ENCODE measurements at regions not wholly inside any gene's neighbourhood (a gene's known extent, or its start where the extent isn't known, plus 50 kb on each side); places are given as distances from the start of the nearest gene placed in this dataset.

DNA sequence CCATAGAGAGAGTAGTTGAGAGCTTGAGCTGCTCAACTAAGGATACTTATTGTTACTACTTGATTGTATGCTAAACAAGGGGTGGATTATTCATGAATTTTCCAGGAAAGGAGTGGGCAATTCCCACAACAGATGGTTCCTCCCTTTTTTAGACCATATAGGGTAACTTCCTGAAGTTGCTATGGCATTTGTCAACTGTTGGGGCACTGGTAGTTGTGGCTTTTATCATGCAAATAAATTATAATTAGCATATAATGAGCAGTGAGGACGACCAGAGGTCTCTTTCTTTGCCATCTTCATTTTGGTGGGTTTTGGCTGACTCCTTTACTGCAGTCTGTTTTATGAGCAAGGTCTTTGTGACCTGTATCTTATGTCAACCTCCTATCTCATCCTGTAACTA, 1403.5 kb upstream of the PABPC4L start:
- H3K4me3 ChIP-seq (replicated peaks; ENCODE audit: low read depth, low read length), result no peak overlapping the region
- DNase-seq (ENCODE audit: extremely low read depth, low read depth), result no peak
- TF ChIP-seq CTCF (IDR thresholded peaks at IDR 0.05; ENCODE audit: low read depth, low read length, missing control alignments), result no peak

GRCh38 chr4:135604531-135604930, 1402.9 kb upstream of the PABPC4L start:
- no peak for DNase-seq (ENCODE audit: extremely low read depth, low read depth)

DNA sequence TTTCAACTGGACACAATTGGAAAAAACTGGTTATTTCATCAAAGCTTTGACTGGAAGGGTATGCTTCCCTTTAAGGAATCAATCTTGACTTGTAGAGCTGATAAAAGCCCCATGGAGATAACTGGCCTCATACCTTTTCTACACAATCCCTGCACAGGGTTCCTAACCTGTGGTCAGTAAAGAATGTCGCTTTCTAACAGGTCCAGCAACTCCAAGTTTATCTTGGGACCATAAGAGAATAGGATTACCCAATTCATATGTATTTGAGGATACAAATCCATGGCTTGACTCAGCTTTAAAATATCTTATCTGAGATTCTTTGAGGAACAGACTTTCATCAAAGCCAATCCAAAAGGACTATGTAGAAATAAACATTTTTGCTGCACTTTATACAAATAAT, 1399.8 kb upstream of the PABPC4L start:
- no peak for DNase-seq (ENCODE audit: extremely low read depth, low read depth)
- no peak for TF ChIP-seq CTCF (IDR thresholded peaks at IDR 0.05; ENCODE audit: low read depth, low read length, missing control alignments)
- H3K4me3 ChIP-seq (replicated peaks; ENCODE audit: low read depth, low read length), result no peak overlapping the region

More at GRCh38 chr4:135604531-135604930, 1402.9 kb upstream of the PABPC4L start:
- no peak overlapping the region for H3K4me3 ChIP-seq (replicated peaks; ENCODE audit: low read depth, low read length)
- TF ChIP-seq CTCF (IDR thresholded peaks at IDR 0.05; ENCODE audit: low read depth, low read length, missing control alignments), result no peak

DNA sequence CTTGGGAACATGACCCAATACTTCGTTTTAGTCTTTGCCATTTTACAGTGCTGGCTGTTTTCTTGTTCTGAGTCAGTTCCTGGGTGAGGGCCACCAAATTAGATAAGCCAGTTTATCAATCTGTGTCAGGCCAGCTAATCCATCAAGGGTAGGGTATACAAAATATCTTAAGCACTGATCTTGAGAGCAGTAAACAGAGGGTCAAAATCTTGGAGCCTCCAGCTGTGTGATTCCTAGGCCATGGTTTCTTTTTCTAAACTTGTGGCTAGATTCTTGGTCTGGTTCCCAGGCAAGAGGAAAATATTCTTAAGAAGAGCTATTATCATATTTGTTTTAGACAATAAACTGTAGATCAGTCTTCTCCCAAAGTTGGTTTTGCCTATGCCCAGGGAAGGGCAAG, 1396.6 kb upstream of the PABPC4L start:
- no peak for DNase-seq (ENCODE audit: extremely low read depth, low read depth)
- no peak overlapping the region for H3K4me3 ChIP-seq (replicated peaks; ENCODE audit: low read depth, low read length)
- TF ChIP-seq CTCF (IDR thresholded peaks at IDR 0.05; ENCODE audit: low read depth, low read length, missing control alignments), result no peak

DNA sequence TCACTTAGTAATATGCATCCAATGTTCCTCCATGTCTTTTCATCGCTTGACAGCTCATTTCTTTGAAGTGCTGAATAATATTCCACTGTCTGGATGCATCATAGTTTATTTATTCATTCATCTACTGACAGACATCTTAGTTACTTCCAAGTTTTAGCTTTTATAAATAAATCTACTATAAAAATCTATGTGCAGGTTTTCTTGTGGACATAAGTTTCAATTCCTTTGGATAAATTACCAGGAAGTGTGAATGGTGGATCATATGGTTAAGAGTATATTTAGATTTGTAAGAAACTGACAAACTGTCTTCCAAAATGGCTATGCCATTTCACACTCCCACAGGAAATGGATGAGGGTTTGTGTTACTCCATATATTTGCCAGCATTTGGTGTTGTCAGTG, 1392.9 kb upstream of the PABPC4L start:
- H3K4me3 ChIP-seq (replicated peaks; ENCODE audit: low read depth, low read length), result no peak overlapping the region
- DNase-seq (ENCODE audit: extremely low read depth, low read depth), result no peak
- no peak for TF ChIP-seq CTCF (IDR thresholded peaks at IDR 0.05; ENCODE audit: low read depth, low read length, missing control alignments)

GRCh38 chr4:135575041-135575440, 1373.5 kb upstream of the PABPC4L start:
- TF ChIP-seq CTCF (IDR thresholded peaks at IDR 0.05; ENCODE audit: low read depth, low read length, missing control alignments), result no peak
- H3K4me3 ChIP-seq (replicated peaks; ENCODE audit: low read depth, low read length), result no peak overlapping the region
- DNase-seq (ENCODE audit: extremely low read depth, low read depth), result no peak

DNA sequence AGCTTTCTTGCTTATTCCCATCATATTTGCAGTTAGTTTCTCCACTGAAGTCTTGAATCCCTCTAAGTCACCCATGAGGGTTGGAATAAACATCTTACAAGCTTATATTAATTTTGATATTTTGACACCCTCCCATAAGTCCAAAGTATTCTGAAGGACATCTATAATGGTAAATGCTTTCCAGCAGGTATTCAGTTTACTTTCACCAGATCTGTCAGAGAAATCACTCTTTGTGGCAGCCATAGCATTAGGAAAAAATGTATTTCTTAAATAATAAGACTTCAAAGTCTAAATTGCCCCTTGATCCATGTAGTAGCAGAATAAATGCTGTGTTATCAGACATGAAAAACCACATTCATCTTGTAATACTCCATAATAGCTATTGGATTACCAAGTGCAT, 1371.7 kb upstream of the PABPC4L start:
- no peak for TF ChIP-seq CTCF (IDR thresholded peaks at IDR 0.05; ENCODE audit: low read depth, low read length, missing control alignments)
- H3K4me3 ChIP-seq (replicated peaks; ENCODE audit: low read depth, low read length), result no peak overlapping the region
- no peak for DNase-seq (ENCODE audit: extremely low read depth, low read depth)

Measured in HFF-Myc (cell line).